ENCODE measurements at regions not wholly inside any gene's neighbourhood (a gene's known extent, or its start where the extent isn't known, plus 50 kb on each side); places are given as distances from the start of the nearest gene placed in this dataset.

- no peaks in the 10 kb centered on the region for H3K36me3 ChIP-seq
- 67 to 88% (median 84%) methylated on average over 3 to 7 of the region's 7 CpGs for WGBS, 5 donors
- H3K27ac ChIP-seq: no peak overlapping the region
- no peak overlapping the region for H3K4me3 ChIP-seq
- H3K27me3 ChIP-seq (replicated peaks in 1 of 7): no peaks in the 10 kb centered on the region
- intact Hi-C loops (cut with DNase I; ENCODE audit: low total_unique reads): no loop called here
- peaks cover 0 to 19% (median 5%) of the 10 kb centered on the region in 8 donors for H3K9me3 ChIP-seq
- H3K4me1 ChIP-seq: no peaks in the 10 kb centered on the region
- TF ChIP-seq CTCF (IDR thresholded peaks at IDR 0.05 in 8 of 11, conservative IDR thresholded peaks at IDR 0.05 in 3 of 11) (no peak), POLR2AphosphoS5 (IDR thresholded peaks at IDR 0.05) (no peak), POLR2A (IDR thresholded peaks at IDR 0.05) (no peak)
- DNase-seq: no peak
Observed at GRCh38 chr14:65892315-65892714, 479.8 kb downstream of the FUT8 start.

- H3K36me3 ChIP-seq: no peaks in the 10 kb centered on the region
- intact Hi-C loops (cut with DNase I; ENCODE audit: low total_unique reads): no loop called here
- H3K9me3 ChIP-seq: peaks cover 0 to 26% (median 13%) of the 10 kb centered on the region in 8 donors
- no peaks in the 10 kb centered on the region for H3K27me3 ChIP-seq (replicated peaks in 1 of 7)
- H3K4me3 ChIP-seq: no peak overlapping the region
- WGBS, 5 donors: 85 to 92% (median 90%) methylated on average over 2 of the region's 2 CpGs
- TF ChIP-seq POLR2A (IDR thresholded peaks at IDR 0.05) (no peak), POLR2AphosphoS5 (IDR thresholded peaks at IDR 0.05) (no peak), CTCF (IDR thresholded peaks at IDR 0.05 in 8 of 11, conservative IDR thresholded peaks at IDR 0.05 in 3 of 11) (no peak)
- no peaks in the 10 kb centered on the region for H3K4me1 ChIP-seq
- H3K27ac ChIP-seq: no peak overlapping the region
- DNase-seq: no peak
Observed at GRCh38 chr14:65900164-65900563, 487.6 kb downstream of the FUT8 start.

DNA sequence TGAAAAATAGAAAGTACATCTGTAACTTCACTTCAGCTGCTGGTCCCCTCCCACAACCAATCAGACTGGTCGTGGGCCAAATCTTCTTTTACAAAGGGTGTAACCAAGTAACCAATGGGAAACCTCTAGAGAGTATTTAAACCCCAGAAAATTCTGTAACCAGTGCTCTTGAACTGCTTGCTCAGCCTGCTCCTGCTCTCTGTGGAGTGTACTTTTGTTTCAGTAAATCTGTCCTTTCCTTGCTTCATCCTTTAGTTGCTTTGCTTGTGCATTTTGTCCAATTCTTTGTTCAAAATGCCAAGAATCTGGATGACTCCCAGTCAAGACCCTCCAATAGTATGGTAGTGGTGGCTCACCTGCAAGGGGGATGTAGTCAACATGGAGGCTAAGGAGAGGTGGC is 489.1 kb downstream of the FUT8 start:
- no peak overlapping the region for H3K27ac ChIP-seq
- peaks cover 0 to 26% (median 12%) of the 10 kb centered on the region in 8 donors for H3K9me3 ChIP-seq
- 35 to 60% (median 55%) methylated on average over 1 of the region's 1 CpG for WGBS, 5 donors
- H3K4me1 ChIP-seq: no peaks in the 10 kb centered on the region
- TF ChIP-seq CTCF (IDR thresholded peaks at IDR 0.05 in 8 of 11, conservative IDR thresholded peaks at IDR 0.05 in 3 of 11) (no peak), POLR2AphosphoS5 (IDR thresholded peaks at IDR 0.05) (no peak), POLR2A (IDR thresholded peaks at IDR 0.05) (no peak)
- H3K36me3 ChIP-seq: no peaks in the 10 kb centered on the region
- no peak for DNase-seq
- intact Hi-C loops (cut with DNase I; ENCODE audit: low total_unique reads): no loop called here
- H3K27me3 ChIP-seq (replicated peaks in 1 of 7): no peaks in the 10 kb centered on the region
- H3K4me3 ChIP-seq: no peak overlapping the region

DNA sequence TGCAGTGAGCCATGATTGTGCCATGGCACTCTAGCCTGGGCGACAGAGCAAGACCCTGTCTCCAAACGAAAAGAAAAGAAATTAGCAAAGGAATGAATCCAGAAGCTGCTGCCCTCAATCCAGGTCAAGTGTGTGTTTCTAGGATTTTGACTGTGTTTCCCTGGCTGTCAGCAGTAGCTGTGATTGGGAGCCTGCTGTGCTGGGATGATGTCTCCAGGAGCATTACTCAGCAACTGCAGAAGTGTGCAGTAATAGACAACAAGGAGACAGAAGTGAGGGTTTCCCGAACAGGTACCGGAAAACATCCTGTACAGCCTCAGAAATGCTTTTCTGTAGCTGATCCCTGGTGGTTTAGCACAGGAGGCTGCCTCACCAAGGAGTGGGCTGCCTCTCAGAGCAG is 492.5 kb downstream of the FUT8 start:
- no peak overlapping the region for H3K27ac ChIP-seq
- H3K27me3 ChIP-seq (replicated peaks in 1 of 7): no peaks in the 10 kb centered on the region
- DNase-seq: no peak
- WGBS, 5 donors: 87 to 93% (median 91%) methylated on average over 4 of the region's 4 CpGs
- intact Hi-C loops (cut with DNase I; ENCODE audit: low total_unique reads): no loop called here
- H3K9me3 ChIP-seq: peaks cover 0 to 19% (median 11%) of the 10 kb centered on the region in 8 donors
- no peaks in the 10 kb centered on the region for H3K36me3 ChIP-seq
- no peak overlapping the region for H3K4me3 ChIP-seq
- TF ChIP-seq CTCF (IDR thresholded peaks at IDR 0.05 in 8 of 11, conservative IDR thresholded peaks at IDR 0.05 in 3 of 11) (no peak), POLR2AphosphoS5 (IDR thresholded peaks at IDR 0.05) (no peak), POLR2A (IDR thresholded peaks at IDR 0.05) (no peak)
- H3K4me1 ChIP-seq: no peaks in the 10 kb centered on the region
